Thyroid gland (tissue), 4 donors: ENCODE measurements at regions not wholly inside any gene's neighbourhood (a gene's known extent, or its start where the extent isn't known, plus 50 kb on each side); places are given as distances from the start of the nearest gene placed in this dataset.

Experiments used
- POLR2A ChIP-seq, 2 donors: fragments of 450-650 bp; IDR thresholded peaks; one replicate each; pipeline ENCODE4 v1.6.1; 2017; ENCODE audit warnings: antibody characterized with exemption in 2 of 2, mild to moderate bottlenecking in 2 of 2, moderate library complexity in 1 of 2
- TF ChIP-seq, protein P1 (sequence below), 6 experiments: fragments of 200-600 bp in 3 of 6; fragments of 450-650 bp in 3 of 6; sonication (generic) in 3 of 6; IDR thresholded peaks; one replicate each; pipeline ENCODE4 v1.5.1; 2016 to 2019; ENCODE audit warnings: antibody characterized with exemption in 6 of 6, mild to moderate bottlenecking in 2 of 6, inconsistent platforms in 1 of 6, moderate library complexity in 1 of 6

DNA sequence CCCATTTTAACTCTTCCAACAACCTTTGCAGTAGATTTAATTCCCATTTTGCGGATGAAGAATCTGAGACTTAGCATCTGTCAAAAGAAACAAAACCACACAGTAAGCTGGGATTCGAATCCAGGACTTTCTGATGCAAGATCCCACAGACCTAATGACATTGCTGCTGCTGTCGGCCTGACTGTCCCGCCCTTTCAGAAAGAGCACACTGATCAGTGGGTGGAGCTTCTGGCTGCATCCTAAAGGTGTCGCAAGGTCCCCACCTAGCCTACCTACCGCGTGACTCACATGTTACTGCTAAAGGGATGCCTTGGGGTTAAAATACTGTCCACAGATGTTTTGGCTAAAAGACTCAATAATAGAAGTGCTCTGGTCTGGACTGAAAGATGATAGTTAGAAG, 134.7 kb downstream of the EMX2 start:
- no peak for TF ChIP-seq POLR2A (IDR thresholded peaks at IDR 0.05)
- TF ChIP-seq, protein P1, sequence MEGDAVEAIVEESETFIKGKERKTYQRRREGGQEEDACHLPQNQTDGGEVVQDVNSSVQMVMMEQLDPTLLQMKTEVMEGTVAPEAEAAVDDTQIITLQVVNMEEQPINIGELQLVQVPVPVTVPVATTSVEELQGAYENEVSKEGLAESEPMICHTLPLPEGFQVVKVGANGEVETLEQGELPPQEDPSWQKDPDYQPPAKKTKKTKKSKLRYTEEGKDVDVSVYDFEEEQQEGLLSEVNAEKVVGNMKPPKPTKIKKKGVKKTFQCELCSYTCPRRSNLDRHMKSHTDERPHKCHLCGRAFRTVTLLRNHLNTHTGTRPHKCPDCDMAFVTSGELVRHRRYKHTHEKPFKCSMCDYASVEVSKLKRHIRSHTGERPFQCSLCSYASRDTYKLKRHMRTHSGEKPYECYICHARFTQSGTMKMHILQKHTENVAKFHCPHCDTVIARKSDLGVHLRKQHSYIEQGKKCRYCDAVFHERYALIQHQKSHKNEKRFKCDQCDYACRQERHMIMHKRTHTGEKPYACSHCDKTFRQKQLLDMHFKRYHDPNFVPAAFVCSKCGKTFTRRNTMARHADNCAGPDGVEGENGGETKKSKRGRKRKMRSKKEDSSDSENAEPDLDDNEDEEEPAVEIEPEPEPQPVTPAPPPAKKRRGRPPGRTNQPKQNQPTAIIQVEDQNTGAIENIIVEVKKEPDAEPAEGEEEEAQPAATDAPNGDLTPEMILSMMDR (IDR thresholded peaks at IDR 0.05), result no peak
